Prostate gland (tissue), 2 donors: ENCODE measurements at regions not wholly inside any gene's neighbourhood (a gene's known extent, or its start where the extent isn't known, plus 50 kb on each side); places are given as distances from the start of the nearest gene placed in this dataset.
"Not testable (repeated sequence)": the region's sequence is repeated elsewhere in the genome, so short reads cannot be mapped to it uniquely, and the experiment has no call there.

Source experiments
- DNase-seq: peaks from one replicate; pipeline ENCODE4 v3.0.0-alpha.2; 2019; ENCODE audit warnings: low spot score
- H3K27ac ChIP-seq, 2 donors: fragments of 200-600 bp; sonication (generic); 2 replicates each; pipeline ENCODE4 v1.5.1; 2017 to 2019
- H3K27me3 ChIP-seq: fragments of 200-600 bp; sonication (generic); replicated peaks from 2 replicates; pipeline ENCODE4 v1.5.1; 2019; ENCODE audit not compliant: insufficient read depth
- H3K36me3 ChIP-seq, 2 donors: fragments of 200-600 bp; sonication (generic); 1 replicate in 1 of 2; 2 replicates in 1 of 2; pipeline versions ENCODE4 v1.5.1 to v1.8.1; 2017 to 2019
- H3K4me1 ChIP-seq: fragments of 200-600 bp; sonication (generic); replicated peaks from 2 replicates; pipeline ENCODE4 v1.5.1; 2019
- H3K4me3 ChIP-seq, 2 donors: fragments of 200-600 bp; sonication (generic); 2 replicates each; pipeline ENCODE4 v1.5.1; 2017 to 2019
- H3K9me3 ChIP-seq: fragments of 200-600 bp; sonication (generic); 2 replicates; pipeline ENCODE4 v1.5.1; 2017
- POLR2A ChIP-seq: fragments of 450-650 bp; IDR thresholded peaks from one replicate; pipeline ENCODE4 v1.6.1; 2016; ENCODE audit warnings: antibody characterized with exemption, mild to moderate bottlenecking
- POLR2AphosphoS5 ChIP-seq: sonication (generic); formaldehyde crosslinking; IDR thresholded peaks from one replicate; pipeline ENCODE4 v1.6.1; 2017; ENCODE audit warnings: antibody characterized with exemption
- WGBS: methylation state at CpG from one replicate; pipeline ENCODE4 v1.1.5; 2018; 5-methylcytosine and 5-hydroxymethylcytosine counted together
- intact Hi-C: fragments of 100-400 bp; cut with DNase I; formaldehyde crosslinking; loops from one replicate; pipeline ENCODE4 v1.14.2; 2022
- TF ChIP-seq, protein P1 (sequence below), 4 experiments: fragments of 200-600 bp in 2 of 4; fragments of 450-650 bp in 2 of 4; sonication (generic) in 2 of 4; IDR thresholded peaks; 1 replicate in 3 of 4; 2 replicates in 1 of 4; pipeline ENCODE4 v1.5.1; 2016 to 2019; ENCODE audit warnings: antibody characterized with exemption in 4 of 4, mild to moderate bottlenecking in 2 of 4, moderate library complexity in 2 of 4

DNA sequence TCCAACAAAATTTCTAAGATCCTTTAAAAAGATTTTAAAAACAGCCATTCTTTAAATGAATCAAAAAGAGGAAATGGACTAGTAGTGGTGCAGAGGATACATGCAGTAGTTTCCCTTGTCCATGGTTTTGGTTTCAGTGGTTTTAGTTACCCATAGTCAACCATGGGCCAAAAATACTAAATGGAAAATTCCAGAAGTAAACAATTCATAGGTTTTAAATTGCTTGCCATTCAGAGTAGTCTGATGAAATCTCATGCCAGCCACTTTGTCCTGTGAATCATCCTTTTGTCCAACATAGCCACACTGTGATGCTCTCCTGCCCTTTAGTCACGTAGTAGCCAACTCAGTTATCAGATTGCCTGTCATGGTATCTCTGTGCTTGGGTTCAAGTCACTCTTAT, 286.1 kb downstream of the ANXA1 start:
- H3K27me3 ChIP-seq: no peaks in the 10 kb centered on the region
- DNase-seq: no peak
- H3K9me3 ChIP-seq: no peaks in the 10 kb centered on the region
- no peak overlapping the region for H3K27ac ChIP-seq
- TF ChIP-seq POLR2AphosphoS5: no peak
- H3K4me3 ChIP-seq: no peak overlapping the region
- intact Hi-C loops: no loop called here
- 70% methylated on average over 1 of the region's 1 CpG for WGBS
- no peaks in the 10 kb centered on the region for H3K4me1 ChIP-seq
- H3K36me3 ChIP-seq: no peaks in the 10 kb centered on the region

DNA sequence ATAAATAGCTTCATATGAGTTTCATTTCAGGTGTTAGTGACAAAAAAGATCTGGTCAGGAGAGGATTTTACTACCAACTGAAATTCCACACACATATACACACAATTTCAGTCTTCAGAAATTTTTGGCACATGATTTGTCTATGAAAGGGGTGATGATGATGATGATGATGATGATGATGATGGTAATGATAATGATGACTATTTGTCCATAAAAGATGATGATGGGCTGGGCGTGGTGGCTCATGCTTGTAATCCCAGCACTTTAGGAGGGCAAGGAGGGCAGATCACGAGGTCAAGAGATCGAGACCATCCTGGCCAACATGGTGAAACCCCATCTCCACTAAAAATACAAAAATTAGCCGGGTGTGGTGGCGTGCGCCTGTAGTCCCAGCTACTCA, 288.2 kb downstream of the ANXA1 start:
- H3K4me3 ChIP-seq, H3K9me3 ChIP-seq, DNase-seq, intact Hi-C loops, H3K27me3 ChIP-seq, H3K4me1 ChIP-seq, H3K27ac ChIP-seq, H3K36me3 ChIP-seq: not testable (repeated sequence)
- 89% methylated on average over 6 of the region's 6 CpGs for WGBS

DNA sequence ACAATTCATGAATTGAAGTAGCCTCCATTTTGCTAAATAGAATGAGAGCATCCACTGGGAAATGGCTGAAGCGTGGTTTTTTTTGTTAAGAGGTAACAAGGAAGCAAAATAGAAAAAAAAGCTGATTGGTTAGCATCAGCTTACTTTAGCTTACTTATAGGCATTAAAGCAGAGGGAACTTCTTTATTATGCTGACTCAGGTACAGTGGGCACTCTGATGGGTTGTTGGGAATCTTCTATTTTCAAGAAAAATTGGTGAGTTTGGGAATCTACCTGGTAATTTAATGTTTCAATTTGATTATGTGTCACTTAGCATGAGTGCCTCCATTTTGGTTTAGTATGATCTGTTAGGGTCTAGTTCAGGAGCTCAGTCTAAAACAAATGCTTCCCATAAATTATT, 289.6 kb downstream of the ANXA1 start:
- no peaks in the 10 kb centered on the region for H3K4me1 ChIP-seq
- 89% methylated on average over 1 of the region's 1 CpG for WGBS
- no peak for TF ChIP-seq POLR2AphosphoS5
- no peak for TF ChIP-seq POLR2A
- TF ChIP-seq, protein P1, sequence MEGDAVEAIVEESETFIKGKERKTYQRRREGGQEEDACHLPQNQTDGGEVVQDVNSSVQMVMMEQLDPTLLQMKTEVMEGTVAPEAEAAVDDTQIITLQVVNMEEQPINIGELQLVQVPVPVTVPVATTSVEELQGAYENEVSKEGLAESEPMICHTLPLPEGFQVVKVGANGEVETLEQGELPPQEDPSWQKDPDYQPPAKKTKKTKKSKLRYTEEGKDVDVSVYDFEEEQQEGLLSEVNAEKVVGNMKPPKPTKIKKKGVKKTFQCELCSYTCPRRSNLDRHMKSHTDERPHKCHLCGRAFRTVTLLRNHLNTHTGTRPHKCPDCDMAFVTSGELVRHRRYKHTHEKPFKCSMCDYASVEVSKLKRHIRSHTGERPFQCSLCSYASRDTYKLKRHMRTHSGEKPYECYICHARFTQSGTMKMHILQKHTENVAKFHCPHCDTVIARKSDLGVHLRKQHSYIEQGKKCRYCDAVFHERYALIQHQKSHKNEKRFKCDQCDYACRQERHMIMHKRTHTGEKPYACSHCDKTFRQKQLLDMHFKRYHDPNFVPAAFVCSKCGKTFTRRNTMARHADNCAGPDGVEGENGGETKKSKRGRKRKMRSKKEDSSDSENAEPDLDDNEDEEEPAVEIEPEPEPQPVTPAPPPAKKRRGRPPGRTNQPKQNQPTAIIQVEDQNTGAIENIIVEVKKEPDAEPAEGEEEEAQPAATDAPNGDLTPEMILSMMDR (IDR thresholded peaks at IDR 0.05): no peak
- no peaks in the 10 kb centered on the region for H3K27me3 ChIP-seq
- DNase-seq: no peak
- intact Hi-C loops: no loop called here
- no peaks in the 10 kb centered on the region for H3K9me3 ChIP-seq
- H3K36me3 ChIP-seq: no peaks in the 10 kb centered on the region
- no peak overlapping the region for H3K4me3 ChIP-seq
- H3K27ac ChIP-seq: no peak overlapping the region

DNA sequence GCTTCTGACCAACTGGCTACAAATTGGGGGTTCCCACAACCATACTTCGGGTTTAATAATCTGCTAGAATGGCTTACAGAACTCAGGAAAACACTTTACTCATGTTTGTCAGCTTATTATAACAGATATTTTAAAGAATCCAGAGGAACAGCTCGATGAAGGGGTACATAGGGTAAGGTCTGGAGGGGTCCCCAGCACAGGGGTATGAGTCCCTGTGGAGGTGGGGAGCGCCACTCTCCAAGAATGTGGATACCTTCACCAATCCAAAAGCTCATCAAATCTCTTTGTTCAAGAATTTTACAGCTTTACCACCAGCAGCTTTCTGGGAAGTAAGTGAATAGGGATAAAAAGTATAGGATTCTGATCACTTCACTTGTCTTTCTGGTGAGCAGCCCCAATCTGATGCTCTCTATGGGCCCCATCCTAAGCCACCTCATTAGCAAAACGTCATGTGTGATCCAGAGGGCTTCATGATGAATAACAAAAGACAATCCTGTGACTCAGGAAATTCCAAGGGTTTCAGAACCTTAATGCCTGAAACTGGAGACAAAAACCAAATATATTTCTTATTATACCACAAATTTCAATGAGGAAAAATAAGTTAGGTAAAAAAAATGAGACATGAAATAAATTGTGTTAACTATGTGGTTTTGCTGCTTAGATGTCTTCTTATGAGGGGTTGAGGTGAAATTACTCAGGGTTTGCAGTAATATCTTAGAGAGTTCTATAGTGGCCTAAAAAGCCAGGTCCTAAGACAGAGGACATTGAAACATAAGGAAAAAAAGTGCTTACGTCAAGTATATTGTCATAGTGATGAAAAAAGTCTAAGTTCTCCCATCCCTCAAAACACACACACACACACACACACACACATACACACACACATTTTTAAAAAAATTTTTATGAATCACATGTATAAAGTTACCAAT, 290.5 kb downstream of the ANXA1 start:
- H3K27ac ChIP-seq: no peak overlapping the region
- DNase-seq: no peak
- no peaks in the 10 kb centered on the region for H3K9me3 ChIP-seq
- intact Hi-C loops: no loop called here
- no peak overlapping the region for H3K4me3 ChIP-seq
- H3K4me1 ChIP-seq: no peaks in the 10 kb centered on the region
- no peaks in the 10 kb centered on the region for H3K27me3 ChIP-seq
- TF ChIP-seq, protein P1 (IDR thresholded peaks at IDR 0.05): no peak
- TF ChIP-seq POLR2AphosphoS5 (no peak), POLR2A (no peak)
- H3K36me3 ChIP-seq: no peaks in the 10 kb centered on the region
- WGBS: 72% methylated on average over 5 of the region's 5 CpGs

DNA sequence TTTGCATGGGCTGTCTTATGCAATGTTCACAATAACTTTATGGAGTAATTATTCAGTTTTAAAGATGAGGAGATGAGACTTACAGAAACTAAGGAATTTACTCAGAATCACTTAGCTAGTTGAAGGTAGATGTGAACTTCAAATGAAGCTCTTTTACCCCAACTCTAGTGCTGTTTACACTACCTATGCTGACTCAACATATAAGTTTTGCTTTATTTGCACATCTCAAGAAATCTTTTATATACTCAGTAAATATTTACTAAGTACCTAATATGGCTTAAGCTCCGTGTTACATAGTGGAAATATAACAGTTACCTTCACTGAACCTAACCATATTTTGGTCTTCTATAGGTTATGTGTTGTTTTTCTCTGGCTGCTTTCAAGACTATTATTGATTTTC, 293.2 kb downstream of the ANXA1 start:
- Histone ChIP-seq H3K27me3 (no peaks in the 10 kb centered on the region), H3K9me3 (no peaks in the 10 kb centered on the region), H3K27ac (no peak overlapping the region), H3K36me3 (no peaks in the 10 kb centered on the region), H3K4me3 (no peak overlapping the region), H3K4me1 (no peaks in the 10 kb centered on the region)
- intact Hi-C loops: no loop called here
- WGBS: 56% methylated on average over 1 of the region's 1 CpG
- DNase-seq: no peak
- TF ChIP-seq POLR2AphosphoS5: no peak
- TF ChIP-seq, protein P1 (IDR thresholded peaks at IDR 0.05): no peak
- no peak for TF ChIP-seq POLR2A

DNA sequence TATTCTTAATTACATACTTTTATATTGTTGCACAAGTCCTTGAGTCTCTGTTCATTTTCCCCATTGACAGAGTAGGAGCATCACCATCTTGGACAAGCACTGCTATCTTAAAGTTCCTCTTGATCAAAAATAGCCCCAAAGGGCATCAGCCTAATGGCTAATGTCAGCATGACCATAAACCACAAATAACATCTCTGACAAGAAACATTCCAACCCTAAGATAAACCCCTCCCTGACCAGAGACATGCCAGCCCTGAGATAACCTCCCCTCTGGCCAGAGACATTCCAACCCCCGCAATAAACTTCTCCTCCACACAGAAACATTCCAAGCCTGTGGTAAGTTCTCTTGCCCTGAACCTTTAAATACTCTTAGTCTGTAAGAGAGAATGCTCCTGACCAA, 293.7 kb downstream of the ANXA1 start:
- H3K9me3 ChIP-seq, H3K27ac ChIP-seq, H3K36me3 ChIP-seq, H3K4me3 ChIP-seq, H3K27me3 ChIP-seq, intact Hi-C loops, H3K4me1 ChIP-seq, DNase-seq: not testable (repeated sequence)
- WGBS: 24% methylated on average over 1 of the region's 1 CpG
